Heart right ventricle (tissue), 16 donors: ENCODE measurements at regions not wholly inside any gene's neighbourhood (a gene's known extent, or its start where the extent isn't known, plus 50 kb on each side); places are given as distances from the start of the nearest gene placed in this dataset.
A peak's percentile ranks its signal among the peaks of the same experiment; 100 is the strongest.

Experiments used
- ATAC-seq, 8 donors: fragments of 200-7000 bp; cut with Tn5 transposase; one replicate each; pipeline ENCODE4 v1.9.1; 2020; ENCODE audit warnings: mild to moderate bottlenecking in 8 of 8, moderate library complexity in 8 of 8, moderate number of reproducible peaks in 1 of 8
- DNase-seq, 2 donors: peaks; one replicate each; pipeline ENCODE4 v3.0.0-alpha.2; 2020
- H3K27ac ChIP-seq, 10 donors: fragments of 200-600 bp; sonication (generic) in 2 of 10; one replicate each; pipeline versions ENCODE4 v1.5.0 to v1.8.0; 2020 to 2022; ENCODE audit warnings: mild to moderate bottlenecking in 3 of 10
- H3K27me3 ChIP-seq, 7 donors: fragments of 200-600 bp; one replicate each; pipeline ENCODE4 v1.8.0; 2021 to 2022; ENCODE audit warnings: mild to moderate bottlenecking in 2 of 7
- H3K36me3 ChIP-seq, 9 donors: fragments of 200-600 bp; sonication (generic) in 1 of 9; one replicate each; pipeline versions ENCODE4 v1.5.0 to v1.8.0; 2020 to 2022; ENCODE audit warnings: mild to moderate bottlenecking in 2 of 9
- H3K4me1 ChIP-seq, 9 donors: fragments of 200-600 bp; sonication (generic) in 1 of 9; one replicate each; pipeline versions ENCODE4 v1.5.0 to v1.8.0; 2020 to 2022; ENCODE audit warnings: mild to moderate bottlenecking in 4 of 9
- H3K4me3 ChIP-seq, 10 donors: fragments of 200-600 bp; sonication (generic) in 2 of 10; one replicate each; pipeline versions ENCODE4 v1.5.0 to v1.8.0; 2020 to 2022; ENCODE audit warnings: mild to moderate bottlenecking in 7 of 10, moderate library complexity in 2 of 10
- H3K9me3 ChIP-seq, 11 donors: fragments of 200-600 bp in 10 of 11; sonication (generic) in 2 of 11; one replicate each; pipeline versions ENCODE4 v1.5.0 to v1.8.0; 2013 to 2022; ENCODE audit warnings: mild to moderate bottlenecking in 2 of 11, control low read depth in 1 of 11, moderate library complexity in 1 of 11
- WGBS, 2 donors: extraction: QIAGEN DNeasy Blood & Tissue Kit; methylation state at CpG; one replicate each; pipeline ENCODE4 v1.1.7; 2013; ENCODE audit warnings: inconsistent platforms in 1 of 2; 5-methylcytosine and 5-hydroxymethylcytosine counted together
- intact Hi-C, 10 donors: fragments of 100-400 bp; cut with DNase I; formaldehyde crosslinking; loops; one replicate each; pipeline versions ENCODE4 v1.11.1 to v1.14.2; 2022
- TF ChIP-seq, protein P1 (sequence below), 9 donors: fragments of 200-600 bp; sonication (generic) in 2 of 9; IDR thresholded peaks; one replicate each; pipeline versions ENCODE4 v1.5.0 to v1.8.0; 2021 to 2022; ENCODE audit warnings: antibody characterized with exemption in 9 of 9, mild to moderate bottlenecking in 5 of 9, moderate library complexity in 1 of 9
- donor health status: Arrhythmogenic right ventricular cardiomyopathy.
- donor health status: ischemic (EF 13 %, LVEDD 7.1; RV severe dilation, severe dysfunction).
- donor health status: healthy with polysubstance abuse.
- donor health status: DM: no; HTN: yes; CAD: no.
- donor health status: DM: no; HTN: no; CAD: no.
- donor health status: ischemic (EF 25% LVEDD 6.9; RV normal size, moderate dysfunction).
- donor health status: ischemic (EF 25% LVEDD 5.7; RV mildly dilated, moderate dysfunction).
- donor health status: healthy.
- donor health status: DM: yes; HTN: yes; CAD: no.
- donor health status: Ischemic cardiomyopathy.
- donor health status: ischemic (EF 35%, LVEDD 5.7; RV mildly dilated, moderate dysfunction).
- donor health status: nonischemic (EF 11% LVEDD 7.7; RV severe dilation, severe dysfunction).
- donor health status: DM: yes; HTN: yes; CAD: no.
- donor health status: PGD.
- donor health status: ischemic (EF 29% LVEDD 5.4; RV normal size, mild dysfunction).
- donor health status: nonischemic (EF 23%, LVEDD 6.1; RV moderate dilation, normal function).

- Histone ChIP-seq H3K9me3 (no peaks in the 10 kb centered on the region), H3K4me3 (no peak overlapping the region), H3K27ac (peak overlapping the region in 5 of 10 donors; percentile 23 to 63 (median 35)), H3K36me3 (no peaks in the 10 kb centered on the region), H3K4me1 (peaks cover 2 to 66% (median 19%) of the 10 kb centered on the region in 9 donors), H3K27me3 (no peaks in the 10 kb centered on the region)
- 40 to 45% methylated on average over 2 of the region's 2 CpGs for WGBS, 2 donors
- ATAC-seq, result peak in 3 of 8 donors; percentile 10 to 37 (median 25)
- no peak for DNase-seq
- TF ChIP-seq, protein P1, sequence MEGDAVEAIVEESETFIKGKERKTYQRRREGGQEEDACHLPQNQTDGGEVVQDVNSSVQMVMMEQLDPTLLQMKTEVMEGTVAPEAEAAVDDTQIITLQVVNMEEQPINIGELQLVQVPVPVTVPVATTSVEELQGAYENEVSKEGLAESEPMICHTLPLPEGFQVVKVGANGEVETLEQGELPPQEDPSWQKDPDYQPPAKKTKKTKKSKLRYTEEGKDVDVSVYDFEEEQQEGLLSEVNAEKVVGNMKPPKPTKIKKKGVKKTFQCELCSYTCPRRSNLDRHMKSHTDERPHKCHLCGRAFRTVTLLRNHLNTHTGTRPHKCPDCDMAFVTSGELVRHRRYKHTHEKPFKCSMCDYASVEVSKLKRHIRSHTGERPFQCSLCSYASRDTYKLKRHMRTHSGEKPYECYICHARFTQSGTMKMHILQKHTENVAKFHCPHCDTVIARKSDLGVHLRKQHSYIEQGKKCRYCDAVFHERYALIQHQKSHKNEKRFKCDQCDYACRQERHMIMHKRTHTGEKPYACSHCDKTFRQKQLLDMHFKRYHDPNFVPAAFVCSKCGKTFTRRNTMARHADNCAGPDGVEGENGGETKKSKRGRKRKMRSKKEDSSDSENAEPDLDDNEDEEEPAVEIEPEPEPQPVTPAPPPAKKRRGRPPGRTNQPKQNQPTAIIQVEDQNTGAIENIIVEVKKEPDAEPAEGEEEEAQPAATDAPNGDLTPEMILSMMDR (IDR thresholded peaks at IDR 0.05), result no peak
- intact Hi-C loops, result loop anchor here in 1 of 10 donors (2.0 to 5.0 kb wide), 2 partner anchors 47 to 171 kb away; partner anchors contain the start of gene SPRY4
Observed at GRCh38 chr5:142495531-142495930, 170.7 kb upstream of the SPRY4 start.

DNA sequence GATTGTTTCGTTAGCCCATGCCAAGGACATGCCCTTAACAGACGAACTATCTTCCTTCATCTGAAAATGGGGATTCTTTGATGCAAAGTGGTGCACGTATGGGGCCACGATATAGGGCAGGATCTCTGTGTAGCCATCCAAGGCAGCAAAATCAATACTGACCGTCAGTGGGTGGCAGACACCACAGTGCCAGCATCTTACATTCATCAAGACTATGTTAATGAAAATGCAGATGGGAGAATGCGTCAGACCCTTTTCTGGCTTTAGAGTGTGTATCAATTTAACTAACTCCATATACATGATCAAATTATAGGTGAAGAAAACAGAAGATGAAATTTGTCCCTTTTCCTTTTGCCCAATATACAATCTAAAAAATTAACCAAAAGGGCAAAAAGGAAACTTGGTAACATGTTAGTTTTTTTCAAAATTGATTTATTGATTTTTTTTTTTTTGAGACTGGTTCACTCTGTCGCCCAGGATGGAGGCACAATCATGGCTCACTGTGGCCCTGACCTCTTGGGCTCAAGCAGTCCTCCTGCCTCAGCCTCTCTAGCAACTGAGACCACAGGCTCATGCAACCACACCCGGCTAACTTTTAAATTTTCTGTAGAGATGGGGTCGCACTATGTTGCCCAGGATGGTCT lies 169.2 kb upstream of the SPRY4 start:
- peak overlapping the region in 5 of 10 donors; percentile 47 to 83 (median 74) for H3K27ac ChIP-seq
- ATAC-seq, result no peak
- DNase-seq, result no peak
- no peak overlapping the region for H3K4me3 ChIP-seq
- no peaks in the 10 kb centered on the region for H3K9me3 ChIP-seq
- intact Hi-C loops, result loop anchor here in 2 of 10 donors (2.0 to 5.0 kb wide), 4 partner anchors 48 to 169 kb away; partner anchors contain the start of gene SPRY4 (in 2 of the 2)
- no peaks in the 10 kb centered on the region for H3K36me3 ChIP-seq
- H3K27me3 ChIP-seq, result no peaks in the 10 kb centered on the region
- TF ChIP-seq, protein P1 (IDR thresholded peaks at IDR 0.05), result no peak
- 83 to 92% methylated on average over 9 of the region's 9 CpGs for WGBS, 2 donors
- peaks cover 2 to 58% (median 19%) of the 10 kb centered on the region in 9 donors for H3K4me1 ChIP-seq

DNA sequence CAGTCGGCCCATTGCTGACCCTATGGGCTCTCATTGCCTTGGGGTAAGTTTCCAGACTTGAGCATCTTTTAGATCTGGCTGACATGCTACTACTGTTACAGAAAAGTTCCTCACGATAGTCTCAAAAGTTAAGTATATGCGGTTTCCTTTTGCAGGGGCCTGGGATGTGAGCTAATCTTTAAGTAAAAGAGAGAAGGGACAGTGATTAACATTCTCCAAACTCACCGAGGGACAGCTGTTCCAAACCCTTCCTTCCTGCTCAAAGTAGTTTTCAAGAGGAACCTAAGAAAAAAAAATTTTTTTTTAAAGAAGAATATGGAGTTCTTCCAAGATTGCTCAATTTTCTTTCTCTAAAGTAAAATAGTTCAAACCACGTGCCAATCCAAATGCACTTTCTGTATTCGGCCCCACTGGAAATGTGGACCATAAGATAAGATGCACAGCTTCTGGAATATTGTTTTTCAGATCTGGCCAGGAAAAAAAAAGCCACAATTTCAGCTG lies 168.0 kb upstream of the SPRY4 start:
- DNase-seq, result peak in 1 of 2 donors; percentile 11
- Histone ChIP-seq H3K4me1 (peaks cover 2 to 58% (median 19%) of the 10 kb centered on the region in 9 donors), H3K27me3 (no peaks in the 10 kb centered on the region), H3K9me3 (no peaks in the 10 kb centered on the region), H3K27ac (peak overlapping the region; percentile 14 to 83 (median 54)), H3K4me3 (peak overlapping the region in 3 of 10 donors; percentile 4 to 17 (median 14)), H3K36me3 (no peaks in the 10 kb centered on the region)
- TF ChIP-seq, protein P1 (IDR thresholded peaks at IDR 0.05), result no peak
- 38% methylated on average over 6 of the region's 6 CpGs for WGBS, 2 donors
- intact Hi-C loops, result loop anchor here in 1 of 10 donors (2.0 to 5.0 kb wide), 3 partner anchors 49 to 166 kb away; partner anchors contain the start of gene SPRY4
- peak in 7 of 8 donors; percentile 30 to 73 (median 42) for ATAC-seq

DNA sequence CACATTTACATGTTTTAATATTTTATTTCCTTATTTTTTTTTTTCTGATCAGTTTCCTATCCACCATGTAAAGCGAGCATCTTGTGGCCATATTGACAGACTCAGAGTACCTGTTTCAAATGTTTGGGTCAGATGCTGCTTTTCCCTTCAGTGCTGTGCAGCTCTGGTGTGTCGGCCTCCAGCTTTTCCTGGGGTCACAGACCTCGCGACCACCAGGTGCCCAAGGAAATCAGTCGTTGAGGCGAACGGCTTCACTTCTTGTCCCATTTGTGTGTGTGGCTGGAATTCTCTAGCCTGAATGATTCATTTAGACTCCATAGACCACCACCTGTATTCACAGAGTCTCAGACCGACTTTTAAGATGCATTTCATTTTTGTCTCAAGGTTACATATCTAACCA lies 166.9 kb upstream of the SPRY4 start:
- Histone ChIP-seq H3K9me3 (no peaks in the 10 kb centered on the region), H3K27me3 (no peaks in the 10 kb centered on the region), H3K27ac (peak overlapping the region; percentile 4 to 83 (median 56)), H3K36me3 (no peaks in the 10 kb centered on the region), H3K4me3 (no peak overlapping the region), H3K4me1 (peaks cover 2 to 58% (median 19%) of the 10 kb centered on the region in 9 donors)
- TF ChIP-seq, protein P1 (IDR thresholded peaks at IDR 0.05), result no peak
- DNase-seq (no peak), ATAC-seq (no peak)
- WGBS, 2 donors, result 71 to 88% methylated on average over 8 of the region's 8 CpGs
- intact Hi-C loops, result loop anchor here in 1 of 10 donors (2.0 to 5.0 kb wide), 3 partner anchors 51 to 164 kb away; partner anchors contain the start of gene SPRY4
